HL-60 (cell line): ENCODE measurements at regions not wholly inside any gene's neighbourhood (a gene's known extent, or its start where the extent isn't known, plus 50 kb on each side); places are given as distances from the start of the nearest gene placed in this dataset.

Experiments used
- DNase-seq, 2 experiments: peaks; one replicate each; pipeline ENCODE4 v3.0.0-alpha.2; 2010 to 2020; ENCODE audit warnings: low read depth in 1 of 2, low spot score in 1 of 2
- H3K27ac ChIP-seq: fragments of 250-450 bp; sonication (Bioruptor Pico); replicated peaks from 2 replicates; pipeline ENCODE4 v1.5.1; 2020; ENCODE audit warnings: mild to moderate bottlenecking, moderate library complexity
- H3K27me3 ChIP-seq: fragments of 250-450 bp; sonication (Bioruptor Pico); 2 replicates; pipeline ENCODE4 v1.5.1; 2021; ENCODE audit warnings: mild to moderate bottlenecking, moderate library complexity; ENCODE audit not compliant: insufficient read depth, poor library complexity, severe bottlenecking
- H3K4me3 ChIP-seq: replicated peaks from 2 replicates; pipeline ENCODE4 v1.5.1; 2011; ENCODE audit warnings: mild to moderate bottlenecking, control low read depth, low read length; ENCODE audit not compliant: insufficient read depth
- CTCF ChIP-seq: IDR thresholded peaks from one replicate; pipeline ENCODE4 v1.5.1; 2011; ENCODE audit warnings: low read length, control low read depth, inconsistent platforms; ENCODE audit not compliant: insufficient read depth
- GABPA ChIP-seq: IDR thresholded peaks from 2 replicates; pipeline ENCODE4 v1.6.1; 2012; ENCODE audit warnings: low read depth
- POLR2AphosphoS5 ChIP-seq: IDR thresholded peaks from 2 replicates; pipeline ENCODE4 v1.6.1; 2012; ENCODE audit warnings: low read depth
- REST ChIP-seq: IDR thresholded peaks from 2 replicates; pipeline ENCODE4 v1.6.1; 2012; ENCODE audit warnings: low read depth; ENCODE audit not compliant: insufficient replicate concordance
- SPI1 ChIP-seq: IDR thresholded peaks from 2 replicates; pipeline ENCODE4 v1.6.1; 2012; ENCODE audit warnings: low read depth, mild to moderate bottlenecking, borderline replicate concordance

GRCh38 chr13:47076500-47076899, 179.6 kb upstream of the HTR2A start:
- H3K27me3 ChIP-seq, result no peaks in the 10 kb centered on the region
- no peak overlapping the region for H3K27ac ChIP-seq
- TF ChIP-seq GABPA, result no peak
- TF ChIP-seq CTCF, result no peak
- TF ChIP-seq REST, result no peak
- TF ChIP-seq POLR2AphosphoS5, result no peak
- no peak for TF ChIP-seq SPI1
- no peak for DNase-seq
- H3K4me3 ChIP-seq, result no peak overlapping the region

GRCh38 chr13:47069133-47069532, 172.3 kb upstream of the HTR2A start:
- no peak for DNase-seq
- Histone ChIP-seq H3K4me3 (no peak overlapping the region), H3K27me3 (no peaks in the 10 kb centered on the region), H3K27ac (no peak overlapping the region)
- no peak for TF ChIP-seq REST
- no peak for TF ChIP-seq GABPA

- TF ChIP-seq POLR2AphosphoS5 (no peak), CTCF (no peak), GABPA (no peak), SPI1 (no peak), REST (no peak)
- no peaks in the 10 kb centered on the region for H3K27me3 ChIP-seq
- no peak for DNase-seq
- no peak overlapping the region for H3K27ac ChIP-seq
- H3K4me3 ChIP-seq, result no peak overlapping the region
Measured at GRCh38 chr13:47067306-47067705, 170.5 kb upstream of the HTR2A start.

- H3K4me3 ChIP-seq, result no peak overlapping the region
- H3K27ac ChIP-seq, result no peak overlapping the region
- TF ChIP-seq GABPA (no peak), CTCF (no peak), REST (no peak), POLR2AphosphoS5 (no peak), SPI1 (no peak)
- H3K27me3 ChIP-seq, result no peaks in the 10 kb centered on the region
- no peak for DNase-seq
Measured at GRCh38 chr13:47066226-47066625, 169.4 kb upstream of the HTR2A start.
